ENCODE measurements at regions not wholly inside any gene's neighbourhood (a gene's known extent, or its start where the extent isn't known, plus 50 kb on each side); places are given as distances from the start of the nearest gene placed in this dataset.
A peak's percentile ranks its signal among the peaks of the same experiment; 100 is the strongest.

GRCh38 chr15:95944193-95944592 lies 386.3 kb upstream of the NR2F2 start:
- DNase-seq (ENCODE audit: low spot score): peak; percentile 67

DNA sequence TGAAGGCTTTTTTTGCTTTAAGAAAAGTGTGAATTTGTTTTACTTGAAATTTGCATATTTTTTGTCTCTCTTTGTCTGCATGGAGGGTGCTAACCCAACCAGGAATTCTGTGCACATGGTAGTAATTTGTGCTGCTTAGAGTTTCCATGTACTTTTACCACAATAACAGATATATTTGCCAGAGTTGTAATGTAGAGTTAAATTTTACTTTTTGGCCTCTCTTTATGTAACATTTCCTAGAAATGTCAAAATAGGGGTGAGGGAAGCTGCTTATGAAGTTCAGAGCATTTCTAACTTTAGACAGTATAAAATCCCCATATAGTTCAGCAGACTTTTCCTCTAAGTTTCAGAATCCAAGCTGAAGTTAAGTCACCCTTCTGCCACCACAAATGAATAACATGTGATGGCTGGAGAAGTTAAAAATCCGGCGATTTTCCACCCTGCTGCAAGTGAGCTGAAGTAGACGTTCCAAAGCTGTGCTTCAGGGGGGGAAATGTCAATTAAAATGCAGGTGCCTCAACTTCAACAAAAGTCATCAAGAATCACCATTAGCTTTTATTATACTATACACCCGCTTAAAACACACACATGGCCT lies 385.7 kb upstream of the NR2F2 start:
- DNase-seq (ENCODE audit: low spot score): peak; percentile 5

DNA sequence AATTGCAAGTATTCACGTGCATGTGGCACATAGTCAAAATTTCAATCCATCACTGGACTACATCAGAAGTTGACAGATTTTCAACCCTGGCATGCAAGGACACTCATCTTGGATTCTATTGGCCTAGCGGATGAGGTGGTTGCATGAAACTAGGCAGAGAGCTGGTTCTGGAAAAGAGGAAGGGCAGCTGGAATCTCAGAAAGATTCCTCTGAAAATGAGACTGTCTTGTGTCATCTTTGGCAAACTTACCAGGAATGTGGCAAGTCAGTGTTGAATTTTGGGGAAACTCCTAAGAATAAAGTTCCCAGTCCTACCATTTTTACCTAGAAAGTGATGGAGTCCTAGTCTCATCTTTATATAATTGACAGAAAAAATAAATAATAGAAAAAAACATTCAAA lies 384.3 kb upstream of the NR2F2 start:
- DNase-seq (ENCODE audit: low spot score): no peak

DNA sequence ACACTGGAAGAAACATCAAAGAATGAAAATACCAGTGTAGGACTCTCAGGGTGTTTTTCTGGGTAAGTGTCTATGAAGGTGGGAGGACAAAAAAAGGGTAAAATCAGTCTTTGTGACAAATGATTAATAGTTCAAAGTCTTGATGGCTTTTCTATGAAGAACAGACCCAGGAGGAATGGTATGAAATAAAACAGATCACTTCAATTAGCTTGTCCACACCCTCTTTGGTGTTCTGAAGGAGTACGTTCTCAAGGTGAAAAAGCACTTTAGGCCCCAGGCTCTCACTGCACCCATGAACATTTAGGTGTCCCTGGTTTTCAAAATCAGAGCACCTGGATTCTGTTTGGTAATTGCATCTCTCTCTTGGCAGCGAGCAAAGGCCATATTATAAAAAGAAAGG lies 383.6 kb upstream of the NR2F2 start:
- DNase-seq (ENCODE audit: low spot score): no peak

GRCh38 chr15:95948411-95948810 lies 382.1 kb upstream of the NR2F2 start:
- DNase-seq (ENCODE audit: low spot score): no peak

DNA sequence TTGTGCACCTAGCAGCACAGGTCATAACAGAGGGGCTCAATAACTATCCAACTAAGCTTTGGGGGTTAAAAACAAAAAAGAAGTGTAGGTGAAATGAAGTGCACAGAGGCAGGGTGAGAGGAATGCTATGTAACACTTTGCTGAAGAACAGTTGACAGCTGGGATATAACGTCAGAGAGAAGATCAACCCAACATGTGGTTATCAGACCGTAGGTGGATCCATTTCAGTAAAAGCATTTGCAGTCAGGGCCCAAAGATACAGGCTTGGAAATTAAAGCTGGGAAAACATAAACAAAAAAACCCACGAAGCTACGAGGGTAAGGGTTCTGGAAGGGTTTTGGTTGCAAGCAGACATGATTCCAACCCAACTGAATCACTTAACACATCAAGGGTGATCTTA lies 377.5 kb upstream of the NR2F2 start:
- DNase-seq (ENCODE audit: low spot score): no peak

DNA sequence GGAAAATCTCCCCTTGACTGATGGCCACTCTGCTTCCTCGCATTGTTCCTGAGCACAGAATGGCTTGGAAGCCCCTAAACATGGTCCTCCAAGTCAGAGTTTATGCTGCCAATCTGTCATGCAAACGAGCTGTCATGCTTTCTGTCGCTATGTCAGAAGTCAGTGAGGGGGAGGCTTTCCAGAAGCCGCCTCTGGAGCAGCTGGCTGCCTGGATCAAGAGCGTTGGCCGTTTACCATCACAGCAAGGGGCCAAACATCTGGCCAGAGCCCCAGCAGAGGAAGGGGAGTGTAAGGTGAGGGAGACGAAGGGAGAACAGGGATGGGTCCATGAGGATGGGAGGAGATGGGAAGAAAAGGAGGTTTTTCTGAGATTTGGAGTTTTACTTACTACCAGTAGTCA lies 372.6 kb upstream of the NR2F2 start:
- no peak for DNase-seq (ENCODE audit: low spot score)

- DNase-seq (ENCODE audit: low spot score): no peak
Measured at GRCh38 chr15:95958382-95958781, 372.1 kb upstream of the NR2F2 start.

- DNase-seq (ENCODE audit: low spot score): no peak
Measured at GRCh38 chr15:95968856-95969255, 361.6 kb upstream of the NR2F2 start.

- no peak for DNase-seq (ENCODE audit: low spot score)
Measured at GRCh38 chr15:95970326-95970725, 360.2 kb upstream of the NR2F2 start.

DNA sequence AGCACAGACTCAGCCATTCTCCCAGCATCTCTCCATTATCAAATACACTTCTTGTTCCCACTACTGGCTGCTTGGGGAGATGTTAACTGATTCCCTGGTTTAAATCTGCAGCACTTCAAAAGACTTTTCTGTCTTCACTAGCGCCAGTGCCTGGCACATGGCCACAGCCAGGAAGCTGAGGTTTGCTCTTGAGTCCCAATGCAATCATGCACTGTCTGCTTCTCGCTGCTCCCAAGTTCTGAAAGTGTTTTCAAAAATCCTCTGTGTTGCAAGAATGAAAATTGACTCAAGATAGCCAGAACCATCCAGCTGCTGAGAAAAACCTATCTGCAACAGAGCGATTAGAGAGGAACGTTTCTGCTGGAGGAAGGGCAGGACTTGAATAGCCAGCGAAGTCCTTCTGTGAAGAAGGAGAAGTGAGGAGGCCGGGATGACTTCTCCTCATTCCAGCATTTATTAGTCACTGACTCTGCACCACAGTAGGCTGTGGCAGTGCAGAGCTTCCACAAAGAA lies 358.4 kb upstream of the NR2F2 start:
- no peak for DNase-seq (ENCODE audit: low spot score)

GRCh38 chr15:95972812-95973211 lies 357.7 kb upstream of the NR2F2 start:
- DNase-seq (ENCODE audit: low spot score): no peak

DNA sequence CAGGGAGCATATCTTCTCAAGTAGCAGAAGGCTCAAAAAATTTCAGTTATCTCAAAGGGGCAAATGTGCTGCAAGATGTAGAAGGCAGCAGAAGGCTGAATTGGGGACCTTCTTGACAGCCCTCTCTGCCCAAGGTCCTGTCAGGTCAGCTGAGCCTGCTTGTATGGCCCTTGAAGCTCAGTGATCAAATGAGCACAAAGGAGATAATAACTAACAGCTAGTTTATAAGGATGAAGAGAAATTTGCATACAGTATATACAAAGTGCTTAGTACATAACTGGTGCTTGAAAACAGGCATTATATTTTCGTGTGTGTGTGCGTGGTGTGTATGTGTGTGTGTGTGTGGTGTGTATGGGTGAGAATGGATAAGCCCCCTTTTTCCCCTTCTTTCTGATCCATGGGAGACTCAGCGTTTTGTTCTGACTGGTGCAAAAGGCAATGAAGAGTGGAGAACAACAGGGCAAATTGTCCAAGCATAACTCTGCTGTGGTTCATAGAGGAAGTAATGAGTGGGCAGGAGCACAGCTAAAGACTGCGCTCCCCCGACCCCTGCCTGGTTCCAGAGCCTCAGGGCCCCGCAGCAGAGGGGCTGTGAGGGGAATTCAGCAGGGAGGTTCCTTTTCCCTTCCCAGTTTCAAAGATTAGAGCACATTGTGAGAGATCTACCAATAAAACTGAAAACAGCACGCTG lies 356.8 kb upstream of the NR2F2 start:
- DNase-seq (ENCODE audit: low spot score): no peak

GRCh38 chr15:95975212-95975611 lies 355.3 kb upstream of the NR2F2 start:
- no peak for DNase-seq (ENCODE audit: low spot score)

- no peak for DNase-seq (ENCODE audit: low spot score)
Measured at GRCh38 chr15:95979286-95979685, 351.2 kb upstream of the NR2F2 start.

- DNase-seq (ENCODE audit: low spot score): no peak
Measured at GRCh38 chr15:95981209-95981608, 349.3 kb upstream of the NR2F2 start.

DNA sequence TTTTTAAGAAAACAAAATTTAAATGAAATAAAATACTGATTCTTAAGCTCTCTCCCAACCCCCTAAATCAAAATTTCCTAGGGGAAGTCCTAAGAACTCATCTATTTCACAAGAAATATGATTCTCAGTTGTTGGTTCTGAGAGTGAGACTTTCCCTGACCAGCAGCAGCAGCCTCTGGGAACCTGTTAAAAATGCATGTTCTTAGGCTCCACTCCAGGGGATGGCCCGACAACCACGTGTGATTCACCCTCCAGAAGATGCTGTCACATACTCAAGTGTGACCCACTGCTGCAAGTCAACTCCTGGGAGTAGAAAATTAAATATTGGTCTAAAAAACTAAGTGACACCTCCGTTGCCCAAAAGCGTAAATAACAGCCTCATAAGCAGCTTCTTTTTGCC lies 343.2 kb upstream of the NR2F2 start:
- DNase-seq (ENCODE audit: low spot score): no peak

DNA sequence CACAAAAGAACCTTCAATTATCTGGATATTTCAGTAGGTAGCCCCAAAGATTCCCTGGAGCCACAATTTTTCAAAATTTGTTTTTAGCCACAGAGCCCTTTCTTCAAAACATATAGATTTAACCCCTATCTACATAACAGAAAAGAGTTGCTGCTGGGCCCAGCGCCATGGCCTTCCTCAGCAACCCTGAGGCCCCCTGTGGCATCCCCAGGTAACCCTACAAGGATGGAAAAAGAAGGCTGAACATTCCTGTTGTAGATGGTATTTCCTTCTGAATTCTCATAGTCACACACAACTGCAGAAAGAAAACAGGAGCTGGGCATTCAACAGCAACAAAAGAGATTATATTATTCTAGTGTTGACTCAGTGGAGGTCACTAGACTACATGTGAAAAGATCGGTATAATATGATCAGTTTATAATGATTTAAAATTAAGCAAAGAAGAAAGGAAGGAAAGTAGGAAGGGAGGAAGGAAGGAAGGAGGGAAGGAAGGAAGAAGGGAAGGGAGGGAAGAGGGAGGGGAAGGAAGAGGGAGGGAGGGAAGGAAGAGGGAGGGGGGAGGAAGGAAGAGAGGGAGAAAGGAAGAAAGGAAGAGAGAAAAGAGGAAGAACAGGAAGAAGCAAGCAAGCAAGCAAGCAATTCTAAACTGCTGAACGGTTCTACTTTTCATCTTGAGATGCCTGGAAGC lies 342.5 kb upstream of the NR2F2 start:
- no peak for DNase-seq (ENCODE audit: low spot score)

DNA sequence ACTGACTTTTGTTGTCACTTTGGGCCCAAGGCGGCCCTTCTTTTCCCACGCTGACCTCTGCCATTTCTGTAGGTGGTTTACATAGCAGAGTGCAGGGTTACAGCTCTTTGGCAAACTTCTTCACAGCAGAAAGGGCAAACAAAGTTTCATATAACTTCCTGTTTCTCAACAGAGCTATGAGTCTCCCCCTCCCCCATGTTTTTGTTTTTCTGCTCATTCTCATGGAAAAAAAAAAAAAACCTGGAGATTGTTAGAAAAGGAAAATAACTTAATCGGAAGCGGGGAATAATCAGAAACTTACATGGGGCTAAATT lies 342.0 kb upstream of the NR2F2 start:
- peak; percentile 9 for DNase-seq (ENCODE audit: low spot score)

- no peak for DNase-seq (ENCODE audit: low spot score)
Measured at GRCh38 chr15:95989392-95989791, 341.1 kb upstream of the NR2F2 start.

DNA sequence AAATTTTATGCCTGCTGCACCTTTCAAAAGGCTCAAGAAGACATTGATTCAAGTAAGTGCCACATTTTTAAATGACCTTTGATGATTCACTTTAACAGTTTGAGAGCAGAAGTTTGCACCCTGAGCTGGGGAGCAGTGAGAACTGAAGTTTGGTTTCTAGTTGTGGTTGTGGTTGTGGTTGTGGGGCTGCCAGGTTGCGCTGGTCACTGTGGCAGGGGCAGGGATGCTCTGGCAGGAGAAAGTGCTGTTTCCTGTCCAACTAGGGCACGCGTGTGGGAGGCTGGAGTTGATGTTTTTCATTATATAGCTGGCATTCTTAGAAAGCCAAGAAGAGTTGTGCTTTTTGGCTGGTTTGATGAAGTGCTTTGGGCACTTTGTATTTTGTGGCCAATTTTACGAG lies 339.7 kb upstream of the NR2F2 start:
- DNase-seq (ENCODE audit: low spot score): no peak

- DNase-seq (ENCODE audit: low spot score): no peak
Measured at GRCh38 chr15:95994418-95994817, 336.1 kb upstream of the NR2F2 start.
